Body of pancreas (tissue), 4 donors: ENCODE measurements at regions not wholly inside any gene's neighbourhood (a gene's known extent, or its start where the extent isn't known, plus 50 kb on each side); places are given as distances from the start of the nearest gene placed in this dataset.
"Not testable (repeated sequence)": the region's sequence is repeated elsewhere in the genome, so short reads cannot be mapped to it uniquely, and the experiment has no call there.

Experiments
- ATAC-seq: fragments of 150-250 bp; one replicate; pipeline ENCODE4 v1.9.1; 2016
- DNase-seq, 4 donors: peaks; one replicate each; pipeline ENCODE4 v3.0.0-alpha.2; 2019
- H3K27ac ChIP-seq, 4 donors: fragments of 200-600 bp; sonication (generic); 1 replicate in 3 of 4; 2 replicates in 1 of 4; pipeline versions ENCODE4 v1.5.1 to v1.6.1; 2016 to 2019; ENCODE audit warnings: mild to moderate bottlenecking in 1 of 4, mixed read lengths in 1 of 4, moderate library complexity in 1 of 4
- H3K27me3 ChIP-seq, 2 donors: fragments of 200-600 bp; sonication (generic); one replicate each; pipeline ENCODE4 v1.6.0; 2016; ENCODE audit warnings: mild to moderate bottlenecking in 1 of 2
- H3K36me3 ChIP-seq, 2 donors: fragments of 200-600 bp; sonication (generic); replicated peaks in 1 of 2; 2 replicates each; pipeline ENCODE4 v1.5.1; 2016; ENCODE audit warnings: low read depth in 2 of 2; ENCODE audit not compliant: insufficient read depth in 1 of 2
- H3K4me1 ChIP-seq: fragments of 200-600 bp; sonication (generic); one replicate; pipeline ENCODE4 v1.6.0; 2016
- H3K4me3 ChIP-seq, 2 donors: fragments of 200-600 bp; sonication (generic); 1 replicate in 1 of 2; 2 replicates in 1 of 2; pipeline ENCODE4 v1.5.1; 2016 to 2019
- H3K9me3 ChIP-seq, 3 donors: fragments of 200-600 bp; sonication (generic); 1 replicate in 2 of 3; 2 replicates in 1 of 3; pipeline ENCODE4 v1.5.1; 2016
- CTCF ChIP-seq, 7 experiments: fragments of 450-650 bp in 4 of 7; fragments of 200-600 bp in 3 of 7; sonication (generic) in 3 of 7; IDR thresholded peaks; one replicate each; pipeline ENCODE4 v1.5.1; 2016 to 2019; ENCODE audit warnings: antibody characterized with exemption in 7 of 7
- POLR2A ChIP-seq, 3 donors: fragments of 450-650 bp; IDR thresholded peaks; one replicate each; pipeline ENCODE4 v1.6.1; 2016; ENCODE audit warnings: antibody characterized with exemption in 3 of 3, mild to moderate bottlenecking in 2 of 3
- WGBS, 2 donors: methylation state at CpG; one replicate each; pipeline ENCODE4 v1.1.5; 2017; 5-methylcytosine and 5-hydroxymethylcytosine counted together
- intact Hi-C: fragments of 100-400 bp; cut with DNase I; formaldehyde crosslinking; loops from one replicate; pipeline ENCODE4 v1.15.1; 2023

GRCh38 chr13:80528733-80529132 lies 187.8 kb upstream of the SPRY2 start:
- WGBS, 2 donors: 83% methylated on average over 3 of the region's 3 CpGs
- Histone ChIP-seq H3K27me3 (no peaks in the 10 kb centered on the region), H3K9me3 (no peaks in the 10 kb centered on the region), H3K4me3 (no peak overlapping the region), H3K36me3 (no peaks in the 10 kb centered on the region), H3K27ac (no peak overlapping the region), H3K4me1 (no peaks in the 10 kb centered on the region)
- intact Hi-C loops: no loop called here
- no peak for ATAC-seq
- no peak for DNase-seq
- TF ChIP-seq CTCF (IDR thresholded peaks at IDR 0.05): no peak
- TF ChIP-seq POLR2A (IDR thresholded peaks at IDR 0.05): no peak

- Histone ChIP-seq H3K4me1 (no peaks in the 10 kb centered on the region), H3K27me3 (no peaks in the 10 kb centered on the region), H3K36me3 (no peaks in the 10 kb centered on the region), H3K9me3 (no peaks in the 10 kb centered on the region), H3K27ac (no peak overlapping the region), H3K4me3 (no peak overlapping the region)
- DNase-seq (no peak), ATAC-seq (no peak)
- intact Hi-C loops: no loop called here
- WGBS, 2 donors: 79 to 82% methylated on average over 2 of the region's 2 CpGs
- TF ChIP-seq POLR2A (IDR thresholded peaks at IDR 0.05): no peak
- no peak for TF ChIP-seq CTCF (IDR thresholded peaks at IDR 0.05)
These were observed 186.5 kb upstream of the SPRY2 start for GRCh38 chr13:80527400-80527799.

- TF ChIP-seq CTCF (IDR thresholded peaks at IDR 0.05) (no peak), POLR2A (IDR thresholded peaks at IDR 0.05) (no peak)
- Histone ChIP-seq H3K27ac (no peak overlapping the region), H3K4me3 (no peak overlapping the region), H3K4me1 (no peaks in the 10 kb centered on the region), H3K36me3 (no peaks in the 10 kb centered on the region), H3K27me3 (no peaks in the 10 kb centered on the region), H3K9me3 (no peaks in the 10 kb centered on the region)
- DNase-seq (no peak), ATAC-seq (no peak)
- WGBS, 2 donors: 80 to 90% methylated on average over 4 of the region's 4 CpGs
- intact Hi-C loops: no loop called here
These were observed 183.7 kb upstream of the SPRY2 start for GRCh38 chr13:80524447-80525215.

GRCh38 chr13:80523134-80523533 lies 182.2 kb upstream of the SPRY2 start:
- TF ChIP-seq CTCF (IDR thresholded peaks at IDR 0.05) (no peak), POLR2A (IDR thresholded peaks at IDR 0.05) (no peak)
- WGBS, 2 donors: 89 to 100% methylated on average over 1 of the region's 1 CpG
- DNase-seq (no peak), ATAC-seq (no peak)
- Histone ChIP-seq H3K27me3 (no peaks in the 10 kb centered on the region), H3K9me3 (no peaks in the 10 kb centered on the region), H3K36me3 (no peaks in the 10 kb centered on the region), H3K4me1 (no peaks in the 10 kb centered on the region), H3K4me3 (no peak overlapping the region), H3K27ac (no peak overlapping the region)
- intact Hi-C loops: no loop called here

GRCh38 chr13:80522463-80522862 lies 181.5 kb upstream of the SPRY2 start:
- ATAC-seq, H3K36me3 ChIP-seq, intact Hi-C loops, H3K4me3 ChIP-seq, DNase-seq, H3K9me3 ChIP-seq, H3K27ac ChIP-seq, H3K4me1 ChIP-seq, H3K27me3 ChIP-seq: not testable (repeated sequence)
- 20 to 56% methylated on average over 1 of the region's 1 CpG for WGBS, 2 donors
